IPS-15b (cell line): ENCODE measurements at regions not wholly inside any gene's neighbourhood (a gene's known extent, or its start where the extent isn't known, plus 50 kb on each side); places are given as distances from the start of the nearest gene placed in this dataset.

Source experiments
- H3K27me3 ChIP-seq: one replicate; pipeline ENCODE4 v1.6.1; 2013; ENCODE audit warnings: low read length; ENCODE audit not compliant: control insufficient read depth, insufficient read depth
- H3K36me3 ChIP-seq: one replicate; pipeline ENCODE4 v1.6.1; 2013; ENCODE audit warnings: low read length; ENCODE audit not compliant: control insufficient read depth, insufficient read depth
- H3K4me1 ChIP-seq: one replicate; pipeline ENCODE4 v1.6.1; 2013; ENCODE audit warnings: mild to moderate bottlenecking, low read length; ENCODE audit not compliant: control insufficient read depth, insufficient read depth
- H3K4me3 ChIP-seq: one replicate; pipeline ENCODE4 v1.5.1; 2013; ENCODE audit warnings: low read depth, low read length
- H3K9ac ChIP-seq: one replicate; pipeline ENCODE4 v1.6.1; 2013; ENCODE audit warnings: low read depth, mild to moderate bottlenecking, low read length
- H3K9me3 ChIP-seq: one replicate; pipeline ENCODE4 v1.6.1; 2013; ENCODE audit warnings: mild to moderate bottlenecking, low read length; ENCODE audit not compliant: control insufficient read depth, insufficient read depth

DNA sequence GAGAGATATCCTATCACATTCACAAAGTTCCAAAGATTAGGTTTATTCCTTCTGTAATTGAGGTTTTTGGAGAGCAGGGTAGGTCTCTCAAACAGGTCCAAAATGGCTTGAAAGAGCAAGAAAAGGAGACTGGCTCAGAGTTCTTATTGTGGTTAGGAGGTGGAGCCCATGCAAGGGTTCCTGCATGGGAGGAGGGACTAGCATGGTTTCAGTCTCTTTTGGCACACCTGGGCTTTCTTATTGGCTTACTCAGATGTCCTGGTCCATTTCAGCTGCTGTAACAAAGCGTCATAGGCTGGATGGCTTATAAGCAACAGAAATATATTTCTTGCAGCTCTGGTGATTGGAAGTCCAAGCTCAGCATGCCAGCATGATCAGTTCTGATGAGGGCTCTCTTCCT lies 493.1 kb downstream of the REEP3 start:
- peaks cover 4% of the 10 kb centered on the region for H3K4me1 ChIP-seq
- H3K36me3 ChIP-seq, result no peaks in the 10 kb centered on the region
- H3K9me3 ChIP-seq, result no peaks in the 10 kb centered on the region
- H3K9ac ChIP-seq, result no peak overlapping the region
- no peak overlapping the region for H3K4me3 ChIP-seq
- H3K27me3 ChIP-seq, result no peaks in the 10 kb centered on the region

DNA sequence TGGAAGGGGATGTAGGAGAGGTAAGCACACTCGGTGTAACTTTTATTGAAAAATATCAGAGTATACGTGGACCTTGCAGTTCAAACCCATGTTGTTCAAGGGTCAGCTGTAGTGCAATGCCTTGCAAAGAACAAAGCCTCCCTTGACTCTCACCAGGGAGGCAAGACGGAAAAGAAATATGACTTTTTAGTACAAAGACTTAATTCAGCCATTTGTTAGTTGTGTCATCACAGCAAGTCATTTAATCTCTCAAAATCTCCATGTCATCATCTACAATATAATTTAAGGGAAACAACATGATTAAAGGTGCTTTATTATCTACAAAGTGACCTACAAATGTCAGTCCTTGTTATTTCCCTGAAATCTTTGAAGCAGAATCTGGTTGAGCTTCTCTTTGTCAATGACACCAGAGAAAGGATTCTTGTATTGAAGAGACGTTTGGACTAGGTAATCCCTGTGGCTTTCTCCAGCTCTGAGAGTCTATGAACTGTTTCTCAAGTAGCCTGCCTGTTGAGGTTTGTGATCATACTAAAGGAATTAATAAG lies 502.8 kb downstream of the REEP3 start:
- Histone ChIP-seq H3K27me3 (no peaks in the 10 kb centered on the region), H3K4me3 (no peak overlapping the region), H3K4me1 (no peaks in the 10 kb centered on the region), H3K9ac (no peak overlapping the region), H3K36me3 (no peaks in the 10 kb centered on the region), H3K9me3 (no peaks in the 10 kb centered on the region)

GRCh38 chr10:64033711-64034110 lies 512.5 kb downstream of the REEP3 start:
- no peaks in the 10 kb centered on the region for H3K4me1 ChIP-seq
- no peaks in the 10 kb centered on the region for H3K36me3 ChIP-seq
- H3K4me3 ChIP-seq, result no peak overlapping the region
- no peak overlapping the region for H3K9ac ChIP-seq
- no peaks in the 10 kb centered on the region for H3K9me3 ChIP-seq
- no peaks in the 10 kb centered on the region for H3K27me3 ChIP-seq

DNA sequence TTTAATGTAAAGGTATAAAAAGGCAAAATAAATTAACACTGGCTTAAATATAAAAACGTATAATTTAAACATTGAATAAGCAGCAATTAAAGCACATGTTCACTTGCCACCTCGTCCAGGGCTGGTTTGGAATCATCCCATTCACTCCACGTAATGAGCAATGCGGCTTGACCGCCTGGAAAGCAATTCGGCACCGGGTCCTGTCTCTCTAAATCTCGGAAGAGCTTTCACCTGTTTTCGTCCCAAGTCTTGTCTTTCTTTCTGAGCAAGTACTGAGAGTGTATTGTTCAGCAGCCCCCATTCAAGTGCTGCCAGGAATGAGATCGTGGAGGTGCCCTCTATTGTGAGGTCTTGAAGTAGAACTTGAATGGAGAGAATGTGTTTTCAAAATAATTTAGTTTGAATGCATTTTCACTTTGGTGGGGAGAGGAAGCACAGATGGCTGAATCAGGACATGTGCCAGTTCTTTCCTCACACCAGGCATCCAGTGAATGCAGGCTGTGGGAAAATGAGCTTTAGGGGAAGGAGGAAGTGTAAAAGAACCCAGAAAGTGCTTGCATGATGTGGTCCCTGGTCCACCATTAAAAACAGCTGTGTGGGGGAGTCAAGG lies 515.2 kb downstream of the REEP3 start:
- H3K4me3 ChIP-seq, result no peak overlapping the region
- H3K36me3 ChIP-seq, result no peaks in the 10 kb centered on the region
- H3K9me3 ChIP-seq, result no peaks in the 10 kb centered on the region
- H3K27me3 ChIP-seq, result no peaks in the 10 kb centered on the region
- no peak overlapping the region for H3K9ac ChIP-seq
- H3K4me1 ChIP-seq, result no peaks in the 10 kb centered on the region

GRCh38 chr10:64037071-64037661 lies 516.0 kb downstream of the REEP3 start:
- no peaks in the 10 kb centered on the region for H3K9me3 ChIP-seq
- no peaks in the 10 kb centered on the region for H3K36me3 ChIP-seq
- H3K27me3 ChIP-seq, result no peaks in the 10 kb centered on the region
- no peak overlapping the region for H3K4me3 ChIP-seq
- H3K4me1 ChIP-seq, result no peaks in the 10 kb centered on the region
- no peak overlapping the region for H3K9ac ChIP-seq

- Histone ChIP-seq H3K36me3 (no peaks in the 10 kb centered on the region), H3K4me1 (no peaks in the 10 kb centered on the region), H3K27me3 (no peaks in the 10 kb centered on the region), H3K9me3 (no peaks in the 10 kb centered on the region), H3K9ac (no peak overlapping the region), H3K4me3 (no peak overlapping the region)
Measured at GRCh38 chr10:64038107-64038506, 516.9 kb downstream of the REEP3 start.

DNA sequence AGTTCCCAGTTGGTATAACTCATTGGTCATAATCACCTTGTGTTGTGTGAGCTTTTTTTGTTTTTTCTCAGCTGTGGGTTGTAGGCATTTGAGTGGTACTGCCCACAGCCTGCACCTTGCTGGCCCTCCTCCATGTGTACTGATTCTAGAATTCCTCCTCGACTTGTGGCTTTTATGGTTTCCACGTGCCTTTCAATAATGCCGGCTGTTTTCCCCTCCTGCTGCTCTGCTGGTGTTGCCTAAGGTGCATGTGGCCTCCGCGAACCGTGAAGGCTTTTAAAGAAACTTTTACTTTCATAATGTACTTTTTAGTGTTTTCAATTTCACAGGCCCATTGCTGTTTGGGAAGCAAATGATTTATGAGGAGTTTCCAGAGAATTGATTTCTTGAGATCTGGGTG lies 518.0 kb downstream of the REEP3 start:
- Histone ChIP-seq H3K4me3 (no peak overlapping the region), H3K9ac (no peak overlapping the region), H3K36me3 (no peaks in the 10 kb centered on the region), H3K4me1 (no peaks in the 10 kb centered on the region), H3K27me3 (no peaks in the 10 kb centered on the region), H3K9me3 (no peaks in the 10 kb centered on the region)

GRCh38 chr10:64040781-64041180 lies 519.6 kb downstream of the REEP3 start:
- Histone ChIP-seq H3K9ac (no peak overlapping the region), H3K27me3 (no peaks in the 10 kb centered on the region), H3K4me3 (no peak overlapping the region), H3K36me3 (no peaks in the 10 kb centered on the region), H3K4me1 (no peaks in the 10 kb centered on the region), H3K9me3 (no peaks in the 10 kb centered on the region)

GRCh38 chr10:64041185-64041988 lies 520.2 kb downstream of the REEP3 start:
- Histone ChIP-seq H3K9ac (no peak overlapping the region), H3K4me3 (peak overlapping the region; percentile 38), H3K36me3 (no peaks in the 10 kb centered on the region), H3K4me1 (no peaks in the 10 kb centered on the region), H3K27me3 (no peaks in the 10 kb centered on the region), H3K9me3 (no peaks in the 10 kb centered on the region)

DNA sequence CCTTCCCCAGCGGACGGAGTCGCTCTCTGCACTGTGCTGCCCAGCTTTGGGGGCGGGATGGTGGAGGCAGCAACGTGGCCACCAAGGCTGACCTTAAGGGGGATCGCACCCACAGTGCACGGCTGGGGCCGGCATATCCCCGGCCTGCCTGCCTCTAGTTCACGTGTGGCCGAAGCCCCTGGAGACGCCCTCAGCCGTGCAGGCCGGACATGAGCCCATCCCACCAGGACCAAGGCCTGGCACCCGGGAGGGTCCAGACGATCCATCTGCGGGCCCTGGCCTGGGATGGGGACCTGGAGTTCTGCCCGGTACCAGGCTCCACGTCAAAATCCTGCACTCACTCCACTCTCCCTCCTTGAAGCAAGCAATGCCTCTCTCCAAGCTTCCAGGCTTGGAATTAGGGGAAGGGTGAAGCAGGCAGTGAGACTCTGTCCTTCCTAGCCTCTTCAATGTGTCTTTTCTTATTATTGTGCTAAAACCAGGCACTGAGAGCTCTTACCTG lies 520.8 kb downstream of the REEP3 start:
- no peaks in the 10 kb centered on the region for H3K9me3 ChIP-seq
- no peak overlapping the region for H3K9ac ChIP-seq

DNA sequence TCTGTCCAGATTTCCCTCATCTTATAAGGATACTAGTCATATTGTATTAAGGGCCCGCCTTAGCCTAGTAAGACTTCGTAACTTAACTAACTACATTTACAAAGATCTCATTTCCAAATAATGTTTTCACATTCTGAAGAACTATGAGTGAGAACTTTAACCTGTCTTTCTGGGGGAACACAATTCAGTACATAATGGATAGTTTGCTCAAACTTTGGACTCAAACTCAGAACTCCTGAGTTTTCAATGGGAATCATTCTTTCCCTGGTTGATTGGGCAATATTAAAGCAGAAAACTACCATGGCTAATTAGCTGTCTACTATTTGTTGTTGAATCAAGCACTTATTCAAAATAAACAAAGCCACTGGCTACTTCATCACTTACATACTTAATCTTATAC lies 522.9 kb downstream of the REEP3 start:
- Histone ChIP-seq H3K9me3 (no peaks in the 10 kb centered on the region), H3K36me3 (no peaks in the 10 kb centered on the region), H3K4me1 (no peaks in the 10 kb centered on the region), H3K27me3 (no peaks in the 10 kb centered on the region), H3K9ac (no peak overlapping the region), H3K4me3 (no peak overlapping the region)

More for the DNA sequence above, 520.8 kb downstream of the REEP3 start:
- H3K27me3 ChIP-seq, result no peaks in the 10 kb centered on the region
- H3K4me3 ChIP-seq, result no peak overlapping the region
- no peaks in the 10 kb centered on the region for H3K36me3 ChIP-seq
- H3K4me1 ChIP-seq, result no peaks in the 10 kb centered on the region
